ENCODE measurements at regions not wholly inside any gene's neighbourhood (a gene's known extent, or its start where the extent isn't known, plus 50 kb on each side); places are given as distances from the start of the nearest gene placed in this dataset.
A peak's percentile ranks its signal among the peaks of the same experiment; 100 is the strongest.

DNA sequence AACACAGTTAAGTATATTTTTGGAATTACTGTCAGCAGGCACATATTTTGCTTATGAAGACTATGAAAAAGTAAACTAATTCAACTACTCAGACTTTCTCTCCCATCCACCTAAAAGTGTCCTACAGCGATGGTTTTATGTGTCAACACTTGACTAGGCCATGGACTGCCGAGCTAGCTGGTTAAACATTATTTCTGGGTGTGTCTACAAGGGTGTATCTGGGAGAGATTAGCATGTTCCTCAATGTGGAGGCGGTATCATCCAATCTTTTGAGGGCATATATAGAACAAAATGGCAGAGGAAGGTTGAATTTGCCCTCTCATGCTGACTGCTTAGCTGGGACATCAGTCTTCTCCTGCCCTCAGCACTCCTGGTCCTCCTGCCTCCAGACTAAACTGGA is 82.7 kb upstream of the CDYL2 start:
- 81 to 93% (median 91%) methylated on average over 3 of the region's 3 CpGs for WGBS, 5 donors
- no peaks in the 10 kb centered on the region for H3K4me1 ChIP-seq
- peaks cover 0 to 12% (median 0%) of the 10 kb centered on the region in 7 donors for H3K27me3 ChIP-seq (replicated peaks in 1 of 7)
- H3K27ac ChIP-seq = no peak overlapping the region
- DNase-seq = no peak
- intact Hi-C loops (cut with DNase I; ENCODE audit: low total_unique reads) = no loop called here
- no peaks in the 10 kb centered on the region for H3K36me3 ChIP-seq
- no peaks in the 10 kb centered on the region for H3K9me3 ChIP-seq
- no peak overlapping the region for H3K4me3 ChIP-seq
- no peak for TF ChIP-seq POLR2AphosphoS5 (IDR thresholded peaks at IDR 0.05)
- TF ChIP-seq, protein P1, sequence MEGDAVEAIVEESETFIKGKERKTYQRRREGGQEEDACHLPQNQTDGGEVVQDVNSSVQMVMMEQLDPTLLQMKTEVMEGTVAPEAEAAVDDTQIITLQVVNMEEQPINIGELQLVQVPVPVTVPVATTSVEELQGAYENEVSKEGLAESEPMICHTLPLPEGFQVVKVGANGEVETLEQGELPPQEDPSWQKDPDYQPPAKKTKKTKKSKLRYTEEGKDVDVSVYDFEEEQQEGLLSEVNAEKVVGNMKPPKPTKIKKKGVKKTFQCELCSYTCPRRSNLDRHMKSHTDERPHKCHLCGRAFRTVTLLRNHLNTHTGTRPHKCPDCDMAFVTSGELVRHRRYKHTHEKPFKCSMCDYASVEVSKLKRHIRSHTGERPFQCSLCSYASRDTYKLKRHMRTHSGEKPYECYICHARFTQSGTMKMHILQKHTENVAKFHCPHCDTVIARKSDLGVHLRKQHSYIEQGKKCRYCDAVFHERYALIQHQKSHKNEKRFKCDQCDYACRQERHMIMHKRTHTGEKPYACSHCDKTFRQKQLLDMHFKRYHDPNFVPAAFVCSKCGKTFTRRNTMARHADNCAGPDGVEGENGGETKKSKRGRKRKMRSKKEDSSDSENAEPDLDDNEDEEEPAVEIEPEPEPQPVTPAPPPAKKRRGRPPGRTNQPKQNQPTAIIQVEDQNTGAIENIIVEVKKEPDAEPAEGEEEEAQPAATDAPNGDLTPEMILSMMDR (IDR thresholded peaks at IDR 0.05 in 8 of 11, conservative IDR thresholded peaks at IDR 0.05 in 3 of 11) = no peak
- no peak for TF ChIP-seq POLR2A (IDR thresholded peaks at IDR 0.05)

DNA sequence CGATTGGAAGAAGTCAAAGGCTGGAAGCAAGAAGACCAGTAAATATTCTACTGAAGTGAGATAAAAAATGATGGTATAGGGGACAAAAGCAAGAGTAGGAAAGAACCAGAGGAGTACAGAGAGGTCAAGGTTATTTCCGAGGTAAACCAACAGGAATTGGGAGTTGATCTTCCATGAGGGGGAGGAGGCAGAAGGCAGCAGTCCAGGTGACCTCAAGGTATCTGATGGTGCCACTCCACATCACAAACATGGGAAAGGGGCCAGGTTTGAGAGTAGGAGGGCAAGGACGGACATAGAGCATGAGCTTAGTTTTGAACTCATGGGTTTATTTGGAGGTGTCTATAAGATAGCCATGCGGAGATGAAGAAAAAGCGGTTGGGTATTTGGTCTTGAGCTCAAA is 79.4 kb upstream of the CDYL2 start:
- Histone ChIP-seq H3K4me1 (no peaks in the 10 kb centered on the region), H3K9me3 (no peaks in the 10 kb centered on the region), H3K27ac (no peak overlapping the region), H3K36me3 (no peaks in the 10 kb centered on the region), H3K4me3 (no peak overlapping the region), H3K27me3 (replicated peaks in 1 of 7) (peaks cover 0 to 23% (median 0%) of the 10 kb centered on the region in 7 donors)
- WGBS, 5 donors = 80 to 88% (median 84%) methylated on average over 5 of the region's 5 CpGs
- intact Hi-C loops (cut with DNase I; ENCODE audit: low total_unique reads) = no loop called here
- TF ChIP-seq POLR2AphosphoS5 (IDR thresholded peaks at IDR 0.05) = no peak
- no peak for TF ChIP-seq POLR2A (IDR thresholded peaks at IDR 0.05)
- TF ChIP-seq, protein P1 (IDR thresholded peaks at IDR 0.05 in 8 of 11, conservative IDR thresholded peaks at IDR 0.05 in 3 of 11) = no peak
- no peak for DNase-seq

DNA sequence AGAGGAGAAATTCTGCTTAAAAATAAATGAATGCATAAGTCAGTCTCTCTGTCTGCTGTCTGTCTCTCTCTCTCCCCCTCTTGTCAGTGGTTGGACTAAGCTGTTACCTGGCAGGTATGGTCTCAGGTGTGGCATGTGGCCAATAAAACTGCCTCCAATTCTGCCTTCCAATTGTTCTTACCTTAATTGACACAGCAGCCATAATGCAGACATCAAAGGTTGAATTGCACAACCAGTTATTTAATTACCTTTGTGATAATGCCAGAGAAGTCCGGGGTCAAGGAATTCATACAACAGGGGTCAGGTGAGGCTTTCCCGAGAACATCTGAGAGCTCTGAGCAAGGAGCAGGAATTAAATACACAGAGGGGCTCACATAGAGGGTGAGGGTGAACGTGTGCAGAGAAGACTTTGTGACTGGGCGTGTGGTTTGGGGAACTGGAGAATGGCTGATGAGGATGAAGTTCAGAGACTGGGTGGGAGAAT is 78.8 kb upstream of the CDYL2 start:
- H3K36me3 ChIP-seq = no peaks in the 10 kb centered on the region
- peaks cover 0 to 23% (median 0%) of the 10 kb centered on the region in 7 donors for H3K27me3 ChIP-seq (replicated peaks in 1 of 7)
- no peaks in the 10 kb centered on the region for H3K9me3 ChIP-seq
- H3K4me3 ChIP-seq = no peak overlapping the region
- DNase-seq = no peak
- TF ChIP-seq, protein P1 (IDR thresholded peaks at IDR 0.05 in 8 of 11, conservative IDR thresholded peaks at IDR 0.05 in 3 of 11) = no peak
- TF ChIP-seq POLR2AphosphoS5 (IDR thresholded peaks at IDR 0.05) = no peak
- TF ChIP-seq POLR2A (IDR thresholded peaks at IDR 0.05) = no peak
- no peaks in the 10 kb centered on the region for H3K4me1 ChIP-seq
- H3K27ac ChIP-seq = no peak overlapping the region
- intact Hi-C loops (cut with DNase I; ENCODE audit: low total_unique reads) = no loop called here
- WGBS, 5 donors = 65 to 81% (median 73%) methylated on average over 4 of the region's 4 CpGs

DNA sequence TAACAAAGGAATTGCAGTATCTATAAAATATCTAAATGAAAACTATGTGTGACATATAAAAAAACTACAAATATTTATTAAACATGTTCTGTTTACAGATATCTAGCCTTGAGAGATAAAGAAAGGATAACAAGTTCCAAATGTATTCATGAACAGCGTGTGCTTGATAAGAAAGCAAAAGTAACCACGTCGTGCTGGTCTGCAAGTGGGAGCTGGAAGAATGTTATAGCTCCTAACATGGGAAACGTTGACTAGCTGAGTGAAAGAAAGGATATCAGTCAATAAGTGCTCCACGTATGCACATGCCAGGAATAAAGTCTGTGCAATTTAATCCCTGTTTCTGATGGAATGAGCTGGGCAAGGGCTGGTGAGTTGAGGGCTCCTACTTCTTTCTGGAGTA is 71.2 kb upstream of the CDYL2 start:
- TF ChIP-seq POLR2AphosphoS5 (IDR thresholded peaks at IDR 0.05) (no peak), POLR2A (IDR thresholded peaks at IDR 0.05) (no peak)
- TF ChIP-seq, protein P1 (IDR thresholded peaks at IDR 0.05 in 8 of 11, conservative IDR thresholded peaks at IDR 0.05 in 3 of 11) = no peak
- H3K9me3 ChIP-seq = no peaks in the 10 kb centered on the region
- no peaks in the 10 kb centered on the region for H3K4me1 ChIP-seq
- 46 to 57% (median 54%) methylated on average over 5 of the region's 5 CpGs for WGBS, 5 donors
- intact Hi-C loops (cut with DNase I; ENCODE audit: low total_unique reads) = no loop called here
- no peak for DNase-seq
- no peaks in the 10 kb centered on the region for H3K36me3 ChIP-seq
- peak overlapping the region in 1 of 8 donors; percentile 25 for H3K4me3 ChIP-seq
- H3K27ac ChIP-seq = no peak overlapping the region
- H3K27me3 ChIP-seq (replicated peaks in 1 of 7) = peaks cover 0 to 4% (median 0%) of the 10 kb centered on the region in 7 donors

Measured in spleen (tissue), 11 donors.